ENCODE measurements at regions not wholly inside any gene's neighbourhood (a gene's known extent, or its start where the extent isn't known, plus 50 kb on each side); places are given as distances from the start of the nearest gene placed in this dataset.

DNA sequence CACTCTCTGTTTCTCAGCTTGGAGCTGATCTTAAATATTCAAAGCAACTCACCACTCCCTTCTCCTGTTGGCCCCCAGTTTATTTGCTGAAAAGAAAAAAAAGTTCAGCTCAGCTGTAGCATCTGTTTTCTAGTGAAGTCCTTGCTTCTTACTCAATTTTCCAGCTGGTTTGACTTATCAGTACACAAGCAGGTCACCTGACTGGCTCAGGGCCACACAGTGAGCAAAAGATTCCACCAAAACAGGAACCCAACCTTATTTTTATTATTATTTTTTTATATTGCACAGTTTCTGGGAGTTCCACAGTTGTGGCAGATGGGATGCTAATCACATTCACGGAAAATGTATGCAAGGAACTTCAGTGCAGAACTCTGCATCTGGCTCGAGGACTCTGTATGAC is 390.7 kb upstream of the RGMA start:
- no peak for TF ChIP-seq EZH2 (IDR thresholded peaks at IDR 0.05)
- TF ChIP-seq POLR2AphosphoS5 (IDR thresholded peaks at IDR 0.05; ENCODE audit: borderline replicate concordance, low read depth, low read length), result no peak

Measured in SK-N-MC (cell line).